ENCODE measurements at regions not wholly inside any gene's neighbourhood (a gene's known extent, or its start where the extent isn't known, plus 50 kb on each side); places are given as distances from the start of the nearest gene placed in this dataset.

- no peak for TF ChIP-seq CTCF (IDR thresholded peaks at IDR 0.05 in 4 of 5, conservative IDR thresholded peaks at IDR 0.05 in 1 of 5)
- no peak for TF ChIP-seq POLR2A (IDR thresholded peaks at IDR 0.05)
These were observed 1034.7 kb downstream of the TYW1 start for GRCh38 chr7:68031180-68031943.

Data from gastrocnemius medialis (tissue), 4 donors.